ENCODE measurements at regions not wholly inside any gene's neighbourhood (a gene's known extent, or its start where the extent isn't known, plus 50 kb on each side); places are given as distances from the start of the nearest gene placed in this dataset.
A peak's percentile ranks its signal among the peaks of the same experiment; 100 is the strongest.

GRCh38 chr12:93167331-93167730 is 210.4 kb upstream of the NUDT4 start:
- H3K9ac ChIP-seq (ENCODE audit: low read depth in 2 of 2, low read length in 2 of 2), result peak overlapping the region in 1 of 2 donors; percentile 84
- H3K27me3 ChIP-seq, result no peaks in the 10 kb centered on the region
- no peaks in the 10 kb centered on the region for H3K36me3 ChIP-seq
- H3K27ac ChIP-seq, result peak overlapping the region; percentile 62
- H3K9me3 ChIP-seq, result no peaks in the 10 kb centered on the region
- H3K4me1 ChIP-seq, result peaks cover 3% of the 10 kb centered on the region
- no peak for TF ChIP-seq CTCF (IDR thresholded peaks at IDR 0.05)
- DNase-seq, result no peak
- no peak overlapping the region for H3K4me3 ChIP-seq
- intact Hi-C loops (cut with DNase I), result loop anchor here (10.0 kb wide), 1 partner anchor 143 kb away; no protein-coding TSS in a partner anchor

GRCh38 chr12:93167841-93168492 is 209.8 kb upstream of the NUDT4 start:
- no peaks in the 10 kb centered on the region for H3K27me3 ChIP-seq
- intact Hi-C loops (cut with DNase I), result loop anchor here (10.0 kb wide), 1 partner anchor 143 kb away; no protein-coding TSS in a partner anchor
- peak overlapping the region in 1 of 2 donors; percentile 84 for H3K9ac ChIP-seq (ENCODE audit: low read depth in 2 of 2, low read length in 2 of 2)
- TF ChIP-seq CTCF (IDR thresholded peaks at IDR 0.05), result no peak
- H3K9me3 ChIP-seq, result no peaks in the 10 kb centered on the region
- H3K4me1 ChIP-seq, result peaks cover 3% of the 10 kb centered on the region
- peak overlapping the region; percentile 29 for H3K4me3 ChIP-seq
- H3K36me3 ChIP-seq, result no peaks in the 10 kb centered on the region
- peak overlapping the region; percentile 62 for H3K27ac ChIP-seq
- DNase-seq, result peak; percentile 54

- Histone ChIP-seq H3K9me3 (no peaks in the 10 kb centered on the region), H3K4me1 (peaks cover 3% of the 10 kb centered on the region), H3K9ac (ENCODE audit: low read depth in 2 of 2, low read length in 2 of 2) (no peak overlapping the region), H3K36me3 (no peaks in the 10 kb centered on the region), H3K4me3 (no peak overlapping the region), H3K27me3 (no peaks in the 10 kb centered on the region), H3K27ac (no peak overlapping the region)
- no peak for DNase-seq
- no peak for TF ChIP-seq CTCF (IDR thresholded peaks at IDR 0.05)
- intact Hi-C loops (cut with DNase I), result loop anchor here (10.0 kb wide), 1 partner anchor 144 kb away; no protein-coding TSS in a partner anchor
These were observed 209.0 kb upstream of the NUDT4 start for GRCh38 chr12:93168751-93169150.

GRCh38 chr12:93169536-93169935 is 208.2 kb upstream of the NUDT4 start:
- TF ChIP-seq CTCF (IDR thresholded peaks at IDR 0.05), result no peak
- peaks cover 3% of the 10 kb centered on the region for H3K4me1 ChIP-seq
- H3K9ac ChIP-seq (ENCODE audit: low read depth in 2 of 2, low read length in 2 of 2), result no peak overlapping the region
- DNase-seq, result no peak
- no peak overlapping the region for H3K27ac ChIP-seq
- no peaks in the 10 kb centered on the region for H3K9me3 ChIP-seq
- H3K27me3 ChIP-seq, result no peaks in the 10 kb centered on the region
- H3K36me3 ChIP-seq, result no peaks in the 10 kb centered on the region
- H3K4me3 ChIP-seq, result no peak overlapping the region
- intact Hi-C loops (cut with DNase I), result loop anchor here (10.0 kb wide), 1 partner anchor 145 kb away; no protein-coding TSS in a partner anchor

- TF ChIP-seq CTCF (IDR thresholded peaks at IDR 0.05), result no peak
- intact Hi-C loops (cut with DNase I), result no loop called here
- Histone ChIP-seq H3K27me3 (no peaks in the 10 kb centered on the region), H3K4me3 (no peak overlapping the region), H3K36me3 (no peaks in the 10 kb centered on the region), H3K27ac (no peak overlapping the region), H3K9ac (ENCODE audit: low read depth in 2 of 2, low read length in 2 of 2) (no peak overlapping the region), H3K4me1 (no peaks in the 10 kb centered on the region), H3K9me3 (no peaks in the 10 kb centered on the region)
- DNase-seq, result no peak
These were observed 206.8 kb upstream of the NUDT4 start for GRCh38 chr12:93170928-93171327.
